Neural progenitor cell (in vitro differentiated cells): ENCODE measurements at regions not wholly inside any gene's neighbourhood (a gene's known extent, or its start where the extent isn't known, plus 50 kb on each side); places are given as distances from the start of the nearest gene placed in this dataset.

ENCODE experiments used
- DNase-seq: peaks from one replicate; pipeline ENCODE4 v3.0.0-alpha.2; 2016; ENCODE audit warnings: low spot score
- H2AFZ ChIP-seq: fragments of 200-600 bp; sonication (generic); replicated peaks from 2 replicates; pipeline ENCODE4 v1.6.1; 2016; ENCODE audit warnings: antibody characterized with exemption
- H3F3A ChIP-seq: fragments of 200-600 bp; sonication (generic); 2 replicates; pipeline ENCODE4 v1.6.1; 2016; ENCODE audit warnings: antibody characterized with exemption, low read depth
- H3K27ac ChIP-seq: fragments of 200-600 bp; sonication (generic); 2 replicates; pipeline ENCODE4 v1.5.1; 2016; ENCODE audit warnings: mild to moderate bottlenecking
- H3K27me3 ChIP-seq: fragments of 200-600 bp; sonication (generic); 2 replicates; pipeline ENCODE4 v1.6.1; 2016; ENCODE audit warnings: mild to moderate bottlenecking, moderate library complexity
- H3K36me3 ChIP-seq: fragments of 200-600 bp; sonication (generic); 2 replicates; pipeline ENCODE4 v1.5.1; 2016
- H3K4me1 ChIP-seq: fragments of 200-600 bp; sonication (generic); 2 replicates; pipeline ENCODE4 v1.6.1; 2016; ENCODE audit warnings: mixed run types
- H3K4me2 ChIP-seq: fragments of 200-600 bp; sonication (generic); 2 replicates; pipeline ENCODE4 v1.6.1; 2016
- H3K4me3 ChIP-seq: fragments of 200-600 bp; sonication (generic); 2 replicates; pipeline ENCODE4 v1.5.1; 2016
- H3K79me2 ChIP-seq: fragments of 200-600 bp; sonication (generic); 2 replicates; pipeline ENCODE4 v1.6.1; 2016; ENCODE audit warnings: low read depth
- H3K9ac ChIP-seq: fragments of 200-600 bp; sonication (generic); 2 replicates; pipeline ENCODE4 v1.6.1; 2016
- H3K9me3 ChIP-seq: fragments of 200-600 bp; sonication (generic); 2 replicates; pipeline ENCODE4 v1.5.1; 2016; ENCODE audit warnings: low read depth
- H4K20me1 ChIP-seq: fragments of 200-600 bp; sonication (generic); 2 replicates; pipeline ENCODE4 v1.6.1; 2016; ENCODE audit warnings: low read depth
- H3K27ac Mint-ChIP-seq: 3 replicates; pipeline ENCODE4 v1.8.0; 2021; ENCODE audit warnings: mixed read lengths
- H3K27me3 Mint-ChIP-seq: 2 replicates; pipeline ENCODE4 v1.8.0; 2022; ENCODE audit warnings: low read depth, mild to moderate bottlenecking, inconsistent platforms, moderate library complexity, mixed read lengths; ENCODE audit not compliant: insufficient read depth
- H3K36me3 Mint-ChIP-seq: 3 replicates; pipeline ENCODE4 v1.8.0; 2021; ENCODE audit warnings: mixed read lengths
- H3K4me1 Mint-ChIP-seq: 3 replicates; pipeline ENCODE4 v1.8.0; 2021; ENCODE audit warnings: mixed read lengths
- H3K4me3 Mint-ChIP-seq: 3 replicates; pipeline ENCODE4 v1.8.0; 2021; ENCODE audit warnings: mild to moderate bottlenecking, moderate library complexity, mixed read lengths
- H3K9me3 Mint-ChIP-seq: 3 replicates; pipeline ENCODE4 v1.8.0; 2020; ENCODE audit warnings: mixed read lengths
- CTCF ChIP-seq: fragments of 200-600 bp; sonication (generic); IDR thresholded peaks from 2 replicates; pipeline ENCODE4 v1.5.1; 2017; ENCODE audit warnings: antibody characterized with exemption, mild to moderate bottlenecking
- EZH2 ChIP-seq: fragments of 200-600 bp; sonication (generic); IDR thresholded peaks from 2 replicates; pipeline ENCODE4 v1.6.1; 2017; ENCODE audit warnings: antibody characterized with exemption, mild to moderate bottlenecking, moderate library complexity
- EZH2phosphoT487 ChIP-seq: fragments of 200-600 bp; sonication (generic); IDR thresholded peaks from 2 replicates; pipeline ENCODE4 v1.6.1; 2017; ENCODE audit warnings: antibody characterized with exemption

GRCh38 chr4:108352664-108353308, 184.1 kb upstream of the LEF1 start:
- H3K27me3 Mint-ChIP-seq = no peaks in the 10 kb centered on the region
- no peak overlapping the region for H2AFZ ChIP-seq
- peaks cover 10% of the 10 kb centered on the region for H3F3A ChIP-seq
- H3K4me1 Mint-ChIP-seq = peaks cover 36% of the 10 kb centered on the region
- no peaks in the 10 kb centered on the region for H3K36me3 Mint-ChIP-seq
- H4K20me1 ChIP-seq = no peaks in the 10 kb centered on the region
- no peaks in the 10 kb centered on the region for H3K27me3 ChIP-seq
- no peak overlapping the region for H3K4me2 ChIP-seq
- no peak for TF ChIP-seq EZH2
- TF ChIP-seq CTCF = no peak
- TF ChIP-seq EZH2phosphoT487 = no peak
- no peaks in the 10 kb centered on the region for H3K9me3 Mint-ChIP-seq
- H3K36me3 ChIP-seq = no peaks in the 10 kb centered on the region
- no peak overlapping the region for H3K4me3 ChIP-seq
- no peak overlapping the region for H3K9ac ChIP-seq
- no peaks in the 10 kb centered on the region for H3K79me2 ChIP-seq
- no peak overlapping the region for H3K27ac ChIP-seq
- peaks cover 28% of the 10 kb centered on the region for H3K4me1 ChIP-seq
- no peak for DNase-seq
- H3K4me3 Mint-ChIP-seq = no peak overlapping the region
- H3K27ac Mint-ChIP-seq = no peak overlapping the region
- no peaks in the 10 kb centered on the region for H3K9me3 ChIP-seq

- peaks cover 10% of the 10 kb centered on the region for H3F3A ChIP-seq
- no peak overlapping the region for H3K4me2 ChIP-seq
- H3K79me2 ChIP-seq = no peaks in the 10 kb centered on the region
- no peak for DNase-seq
- no peaks in the 10 kb centered on the region for H3K36me3 Mint-ChIP-seq
- H3K4me1 Mint-ChIP-seq = peaks cover 36% of the 10 kb centered on the region
- H3K4me3 ChIP-seq = no peak overlapping the region
- H3K27me3 Mint-ChIP-seq = no peaks in the 10 kb centered on the region
- no peaks in the 10 kb centered on the region for H3K9me3 ChIP-seq
- no peaks in the 10 kb centered on the region for H3K36me3 ChIP-seq
- H3K4me1 ChIP-seq = peaks cover 28% of the 10 kb centered on the region
- no peaks in the 10 kb centered on the region for H3K9me3 Mint-ChIP-seq
- no peak overlapping the region for H3K9ac ChIP-seq
- no peak overlapping the region for H3K27ac ChIP-seq
- TF ChIP-seq CTCF (no peak), EZH2phosphoT487 (no peak), EZH2 (no peak)
- no peak overlapping the region for H3K4me3 Mint-ChIP-seq
- H2AFZ ChIP-seq = no peak overlapping the region
- no peaks in the 10 kb centered on the region for H4K20me1 ChIP-seq
- no peaks in the 10 kb centered on the region for H3K27me3 ChIP-seq
- H3K27ac Mint-ChIP-seq = no peak overlapping the region
These were observed 183.1 kb upstream of the LEF1 start for GRCh38 chr4:108351791-108352190.

- Histone ChIP-seq H3K4me2 (peak overlapping the region; percentile 28), H3K79me2 (no peaks in the 10 kb centered on the region), H3K4me3 (no peak overlapping the region), H4K20me1 (no peaks in the 10 kb centered on the region), H3K36me3 (no peaks in the 10 kb centered on the region), H3K27me3 (no peaks in the 10 kb centered on the region), H3K27ac (peak overlapping the region; percentile 11), H3K9me3 (no peaks in the 10 kb centered on the region), H3F3A (peaks cover 10% of the 10 kb centered on the region), H3K9ac (no peak overlapping the region), H2AFZ (no peak overlapping the region), H3K4me1 (peaks cover 33% of the 10 kb centered on the region)
- Mint-ChIP-seq H3K27ac (peak overlapping the region; percentile 50), H3K27me3 (no peaks in the 10 kb centered on the region), H3K36me3 (no peaks in the 10 kb centered on the region), H3K4me3 (no peak overlapping the region), H3K9me3 (no peaks in the 10 kb centered on the region), H3K4me1 (peaks cover 43% of the 10 kb centered on the region)
- DNase-seq = peak; percentile 44
- no peak for TF ChIP-seq CTCF
These were observed 181.6 kb upstream of the LEF1 start for GRCh38 chr4:108350332-108350731.
